GM23338 (cell line): ENCODE measurements at regions not wholly inside any gene's neighbourhood (a gene's known extent, or its start where the extent isn't known, plus 50 kb on each side); places are given as distances from the start of the nearest gene placed in this dataset.

ENCODE experiments used
- ATAC-seq: fragments of 200-7000 bp; cut with Tn5 transposase; 3 replicates; pipeline ENCODE4 v1.9.1; 2020
- DNase-seq: peaks from one replicate; pipeline ENCODE4 v3.0.0-alpha.2; 2015; ENCODE audit warnings: low spot score
- H2AFZ ChIP-seq: fragments of 200-600 bp; sonication (generic); 2 replicates; pipeline ENCODE4 v1.8.0; 2016; ENCODE audit warnings: antibody characterized with exemption, mild to moderate bottlenecking, moderate library complexity
- H3F3A ChIP-seq: fragments of 200-600 bp; sonication (generic); replicated peaks from 2 replicates; pipeline ENCODE4 v1.8.0; 2017; ENCODE audit warnings: antibody characterized with exemption, mixed run types, low read depth
- H3K27ac ChIP-seq: fragments of 200-600 bp; sonication (generic); 2 replicates; pipeline ENCODE4 v1.6.1; 2016; ENCODE audit warnings: low read depth
- H3K27me3 ChIP-seq: fragments of 200-600 bp; sonication (generic); 2 replicates; pipeline ENCODE4 v1.8.0; 2016; ENCODE audit warnings: mild to moderate bottlenecking, mixed run types, moderate library complexity; ENCODE audit not compliant: insufficient read depth
- H3K36me3 ChIP-seq: fragments of 200-600 bp; sonication (generic); 2 replicates; pipeline ENCODE4 v1.8.0; 2016; ENCODE audit warnings: mild to moderate bottlenecking; ENCODE audit not compliant: insufficient read depth
- H3K4me1 ChIP-seq: fragments of 200-600 bp; sonication (generic); 2 replicates; pipeline ENCODE4 v1.8.0; 2016; ENCODE audit warnings: mild to moderate bottlenecking, moderate library complexity; ENCODE audit not compliant: insufficient read depth
- H3K4me2 ChIP-seq: fragments of 200-600 bp; sonication (generic); 2 replicates; pipeline ENCODE4 v1.7.1; 2017; ENCODE audit warnings: mixed run types
- H3K4me3 ChIP-seq: fragments of 200-600 bp; sonication (generic); 2 replicates; pipeline ENCODE4 v1.6.1; 2016; ENCODE audit warnings: mixed run types
- H3K79me2 ChIP-seq: fragments of 200-600 bp; sonication (generic); replicated peaks from 2 replicates; pipeline ENCODE4 v1.8.0; 2017; ENCODE audit warnings: mild to moderate bottlenecking; ENCODE audit not compliant: insufficient read depth
- H3K9me2 ChIP-seq: fragments of 200-600 bp; sonication (generic); 2 replicates; pipeline ENCODE4 v1.8.0; 2017; ENCODE audit not compliant: insufficient read depth
- H4K20me1 ChIP-seq: fragments of 200-600 bp; sonication (generic); replicated peaks from 2 replicates; pipeline ENCODE4 v1.8.0; 2017; ENCODE audit warnings: mild to moderate bottlenecking; ENCODE audit not compliant: insufficient read depth
- H3K27ac Mint-ChIP-seq: 2 replicates; pipeline ENCODE4 v1.8.0; 2020; ENCODE audit warnings: inconsistent platforms, mild to moderate bottlenecking, moderate library complexity, mixed read lengths
- H3K27me3 Mint-ChIP-seq: 3 replicates; pipeline ENCODE4 v1.8.0; 2022; ENCODE audit warnings: low read depth, mild to moderate bottlenecking, moderate library complexity, mixed read lengths, inconsistent platforms; ENCODE audit not compliant: insufficient read depth, poor library complexity
- H3K36me3 Mint-ChIP-seq: 3 replicates; pipeline ENCODE4 v1.8.0; 2021; ENCODE audit warnings: low read depth, mild to moderate bottlenecking, inconsistent platforms, moderate library complexity, mixed read lengths
- H3K4me1 Mint-ChIP-seq: 3 replicates; pipeline ENCODE4 v1.8.0; 2020; ENCODE audit warnings: mild to moderate bottlenecking, inconsistent platforms, mixed read lengths
- H3K4me3 Mint-ChIP-seq: 3 replicates; pipeline ENCODE4 v1.8.0; 2021; ENCODE audit warnings: moderate library complexity, mild to moderate bottlenecking, inconsistent platforms, mixed read lengths
- H3K9me3 Mint-ChIP-seq: 3 replicates; pipeline ENCODE4 v1.8.0; 2020; ENCODE audit warnings: moderate library complexity, mild to moderate bottlenecking, inconsistent platforms, mixed read lengths
- CREB1 ChIP-seq: fragments of 250-450 bp; sonication (Bioruptor Pico); IDR thresholded peaks from 2 replicates; pipeline ENCODE4 v1.5.0; 2020; ENCODE audit warnings: low read depth, mild to moderate bottlenecking, moderate library complexity
- EZH2 ChIP-seq: fragments of 200-600 bp; sonication (generic); IDR thresholded peaks from one replicate; pipeline ENCODE4 v1.8.0; 2017; ENCODE audit warnings: antibody characterized with exemption, mild to moderate bottlenecking, low read depth; ENCODE audit not compliant: unreplicated experiment
- EZH2phosphoT487 ChIP-seq: fragments of 200-600 bp; sonication (generic); IDR thresholded peaks from one replicate; pipeline ENCODE4 v1.8.1; 2018; ENCODE audit warnings: antibody characterized with exemption; ENCODE audit not compliant: unreplicated experiment
- JUNB ChIP-seq: IDR thresholded peaks from one replicate; pipeline ENCODE4 v1.6.1; 2016; ENCODE audit warnings: antibody characterized with exemption; ENCODE audit not compliant: unreplicated experiment
- NANOG ChIP-seq: IDR thresholded peaks from 2 replicates; pipeline ENCODE4 v1.6.1; 2016; ENCODE audit warnings: antibody characterized with exemption, borderline replicate concordance
- POLR2AphosphoS5 ChIP-seq: IDR thresholded peaks from 2 replicates; pipeline ENCODE4 v1.6.1; 2016; ENCODE audit warnings: antibody characterized with exemption, low read depth
- STAT1 ChIP-seq: IDR thresholded peaks from one replicate; pipeline ENCODE4 v1.6.1; 2016; ENCODE audit warnings: antibody characterized with exemption; ENCODE audit not compliant: unreplicated experiment
- ZNF114 ChIP-seq: fragments of 250-450 bp; sonication (Bioruptor Pico); IDR thresholded peaks from 2 replicates; pipeline ENCODE4 v1.5.0; 2020; ENCODE audit warnings: mild to moderate bottlenecking, moderate library complexity
- ZNF331 ChIP-seq: fragments of 250-450 bp; sonication (Bioruptor Pico); IDR thresholded peaks from 2 replicates; pipeline ENCODE4 v1.5.0; 2020; ENCODE audit warnings: low read depth, mild to moderate bottlenecking, moderate library complexity
- TF ChIP-seq, protein P1 (sequence below): fragments of 250-450 bp; sonication (Bioruptor Pico); IDR thresholded peaks from 2 replicates; pipeline ENCODE4 v1.5.0; 2020; ENCODE audit warnings: mild to moderate bottlenecking, moderate library complexity
- TF ChIP-seq, protein P2 (sequence below): IDR thresholded peaks from 2 replicates; pipeline ENCODE4 v1.6.1; 2016; ENCODE audit warnings: antibody characterized with exemption
- TF ChIP-seq, protein P3 (sequence below), 2 experiments: fragments of 200-600 bp in 1 of 2; sonication (generic) in 1 of 2; conservative IDR thresholded peaks; 2 replicates each; pipeline versions ENCODE4 v1.5.1 to v1.6.1; 2016 to 2017; ENCODE audit warnings: antibody characterized with exemption in 2 of 2, low read depth in 2 of 2, mild to moderate bottlenecking in 2 of 2, moderate library complexity in 1 of 2
- TF ChIP-seq, protein P4 (sequence below): IDR thresholded peaks from one replicate; pipeline ENCODE4 v1.6.1; 2018; ENCODE audit warnings: antibody characterized with exemption; ENCODE audit not compliant: unreplicated experiment

DNA sequence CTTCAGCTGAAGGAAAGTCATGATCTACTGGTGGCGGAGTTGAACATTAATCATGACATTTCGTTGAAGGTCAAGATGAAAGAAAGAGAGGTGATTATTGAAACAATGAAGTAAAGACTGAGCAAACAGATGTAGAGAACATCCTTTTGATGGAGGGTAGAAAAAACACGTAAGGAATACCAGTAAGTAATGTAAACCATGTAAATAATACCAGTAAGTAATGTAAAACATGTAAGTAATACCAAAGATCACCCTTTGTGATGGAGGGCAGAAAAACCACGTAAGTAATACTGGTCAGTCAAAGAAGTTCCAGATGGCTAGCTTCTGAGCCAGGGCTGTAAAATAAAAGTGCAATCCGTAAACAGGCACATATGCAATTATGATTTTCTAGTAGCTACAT, 1387.7 kb downstream of the SUCLG1 start:
- no peaks in the 10 kb centered on the region for H3K36me3 ChIP-seq
- no peak overlapping the region for H3K27ac Mint-ChIP-seq
- H3K27me3 Mint-ChIP-seq: no peaks in the 10 kb centered on the region
- H3K4me1 Mint-ChIP-seq: no peaks in the 10 kb centered on the region
- no peaks in the 10 kb centered on the region for H3F3A ChIP-seq
- no peak overlapping the region for H3K4me3 ChIP-seq
- ATAC-seq (no peak), DNase-seq (no peak)
- no peak overlapping the region for H3K27ac ChIP-seq
- no peaks in the 10 kb centered on the region for H3K4me1 ChIP-seq
- TF ChIP-seq, protein P1, sequence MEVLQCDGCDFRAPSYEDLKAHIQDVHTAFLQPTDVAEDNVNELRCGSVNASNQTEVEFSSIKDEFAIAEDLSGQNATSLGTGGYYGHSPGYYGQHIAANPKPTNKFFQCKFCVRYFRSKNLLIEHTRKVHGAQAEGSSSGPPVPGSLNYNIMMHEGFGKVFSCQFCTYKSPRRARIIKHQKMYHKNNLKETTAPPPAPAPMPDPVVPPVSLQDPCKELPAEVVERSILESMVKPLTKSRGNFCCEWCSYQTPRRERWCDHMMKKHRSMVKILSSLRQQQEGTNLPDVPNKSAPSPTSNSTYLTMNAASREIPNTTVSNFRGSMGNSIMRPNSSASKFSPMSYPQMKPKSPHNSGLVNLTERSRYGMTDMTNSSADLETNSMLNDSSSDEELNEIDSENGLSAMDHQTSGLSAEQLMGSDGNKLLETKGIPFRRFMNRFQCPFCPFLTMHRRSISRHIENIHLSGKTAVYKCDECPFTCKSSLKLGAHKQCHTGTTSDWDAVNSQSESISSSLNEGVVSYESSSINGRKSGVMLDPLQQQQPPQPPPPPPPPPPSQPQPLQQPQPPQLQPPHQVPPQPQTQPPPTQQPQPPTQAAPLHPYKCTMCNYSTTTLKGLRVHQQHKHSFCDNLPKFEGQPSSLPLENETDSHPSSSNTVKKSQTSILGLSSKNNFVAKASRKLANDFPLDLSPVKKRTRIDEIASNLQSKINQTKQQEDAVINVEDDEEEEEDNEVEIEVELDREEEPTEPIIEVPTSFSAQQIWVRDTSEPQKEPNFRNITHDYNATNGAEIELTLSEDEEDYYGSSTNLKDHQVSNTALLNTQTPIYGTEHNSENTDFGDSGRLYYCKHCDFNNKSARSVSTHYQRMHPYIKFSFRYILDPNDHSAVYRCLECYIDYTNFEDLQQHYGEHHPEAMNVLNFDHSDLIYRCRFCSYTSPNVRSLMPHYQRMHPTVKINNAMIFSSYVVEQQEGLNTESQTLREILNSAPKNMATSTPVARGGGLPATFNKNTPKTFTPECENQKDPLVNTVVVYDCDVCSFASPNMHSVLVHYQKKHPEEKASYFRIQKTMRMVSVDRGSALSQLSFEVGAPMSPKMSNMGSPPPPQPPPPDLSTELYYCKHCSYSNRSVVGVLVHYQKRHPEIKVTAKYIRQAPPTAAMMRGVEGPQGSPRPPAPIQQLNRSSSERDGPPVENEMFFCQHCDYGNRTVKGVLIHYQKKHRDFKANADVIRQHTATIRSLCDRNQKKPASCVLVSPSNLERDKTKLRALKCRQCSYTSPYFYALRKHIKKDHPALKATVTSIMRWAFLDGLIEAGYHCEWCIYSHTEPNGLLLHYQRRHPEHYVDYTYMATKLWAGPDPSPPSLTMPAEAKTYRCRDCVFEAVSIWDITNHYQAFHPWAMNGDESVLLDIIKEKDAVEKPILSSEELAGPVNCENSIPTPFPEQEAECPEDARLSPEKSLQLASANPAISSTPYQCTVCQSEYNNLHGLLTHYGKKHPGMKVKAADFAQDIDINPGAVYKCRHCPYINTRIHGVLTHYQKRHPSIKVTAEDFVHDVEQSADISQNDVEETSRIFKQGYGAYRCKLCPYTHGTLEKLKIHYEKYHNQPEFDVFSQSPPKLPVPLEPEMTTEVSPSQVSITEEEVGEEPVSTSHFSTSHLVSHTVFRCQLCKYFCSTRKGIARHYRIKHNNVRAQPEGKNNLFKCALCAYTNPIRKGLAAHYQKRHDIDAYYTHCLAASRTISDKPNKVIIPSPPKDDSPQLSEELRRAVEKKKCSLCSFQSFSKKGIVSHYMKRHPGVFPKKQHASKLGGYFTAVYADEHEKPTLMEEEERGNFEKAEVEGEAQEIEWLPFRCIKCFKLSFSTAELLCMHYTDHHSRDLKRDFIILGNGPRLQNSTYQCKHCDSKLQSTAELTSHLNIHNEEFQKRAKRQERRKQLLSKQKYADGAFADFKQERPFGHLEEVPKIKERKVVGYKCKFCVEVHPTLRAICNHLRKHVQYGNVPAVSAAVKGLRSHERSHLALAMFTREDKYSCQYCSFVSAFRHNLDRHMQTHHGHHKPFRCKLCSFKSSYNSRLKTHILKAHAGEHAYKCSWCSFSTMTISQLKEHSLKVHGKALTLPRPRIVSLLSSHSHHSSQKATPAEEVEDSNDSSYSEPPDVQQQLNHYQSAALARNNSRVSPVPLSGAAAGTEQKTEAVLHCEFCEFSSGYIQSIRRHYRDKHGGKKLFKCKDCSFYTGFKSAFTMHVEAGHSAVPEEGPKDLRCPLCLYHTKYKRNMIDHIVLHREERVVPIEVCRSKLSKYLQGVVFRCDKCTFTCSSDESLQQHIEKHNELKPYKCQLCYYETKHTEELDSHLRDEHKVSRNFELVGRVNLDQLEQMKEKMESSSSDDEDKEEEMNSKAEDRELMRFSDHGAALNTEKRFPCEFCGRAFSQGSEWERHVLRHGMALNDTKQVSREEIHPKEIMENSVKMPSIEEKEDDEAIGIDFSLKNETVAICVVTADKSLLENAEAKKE (CRISPR knock-in tag): no peak
- TF ChIP-seq, protein P2, sequence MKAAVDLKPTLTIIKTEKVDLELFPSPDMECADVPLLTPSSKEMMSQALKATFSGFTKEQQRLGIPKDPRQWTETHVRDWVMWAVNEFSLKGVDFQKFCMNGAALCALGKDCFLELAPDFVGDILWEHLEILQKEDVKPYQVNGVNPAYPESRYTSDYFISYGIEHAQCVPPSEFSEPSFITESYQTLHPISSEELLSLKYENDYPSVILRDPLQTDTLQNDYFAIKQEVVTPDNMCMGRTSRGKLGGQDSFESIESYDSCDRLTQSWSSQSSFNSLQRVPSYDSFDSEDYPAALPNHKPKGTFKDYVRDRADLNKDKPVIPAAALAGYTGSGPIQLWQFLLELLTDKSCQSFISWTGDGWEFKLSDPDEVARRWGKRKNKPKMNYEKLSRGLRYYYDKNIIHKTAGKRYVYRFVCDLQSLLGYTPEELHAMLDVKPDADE: no peak
- TF ChIP-seq EZH2 (no peak), NANOG (no peak), STAT1 (no peak), JUNB (no peak), CREB1 (no peak), ZNF114 (CRISPR knock-in tag) (no peak), ZNF331 (CRISPR knock-in tag) (no peak), EZH2phosphoT487 (no peak), POLR2AphosphoS5 (no peak)
- TF ChIP-seq, protein P3, sequence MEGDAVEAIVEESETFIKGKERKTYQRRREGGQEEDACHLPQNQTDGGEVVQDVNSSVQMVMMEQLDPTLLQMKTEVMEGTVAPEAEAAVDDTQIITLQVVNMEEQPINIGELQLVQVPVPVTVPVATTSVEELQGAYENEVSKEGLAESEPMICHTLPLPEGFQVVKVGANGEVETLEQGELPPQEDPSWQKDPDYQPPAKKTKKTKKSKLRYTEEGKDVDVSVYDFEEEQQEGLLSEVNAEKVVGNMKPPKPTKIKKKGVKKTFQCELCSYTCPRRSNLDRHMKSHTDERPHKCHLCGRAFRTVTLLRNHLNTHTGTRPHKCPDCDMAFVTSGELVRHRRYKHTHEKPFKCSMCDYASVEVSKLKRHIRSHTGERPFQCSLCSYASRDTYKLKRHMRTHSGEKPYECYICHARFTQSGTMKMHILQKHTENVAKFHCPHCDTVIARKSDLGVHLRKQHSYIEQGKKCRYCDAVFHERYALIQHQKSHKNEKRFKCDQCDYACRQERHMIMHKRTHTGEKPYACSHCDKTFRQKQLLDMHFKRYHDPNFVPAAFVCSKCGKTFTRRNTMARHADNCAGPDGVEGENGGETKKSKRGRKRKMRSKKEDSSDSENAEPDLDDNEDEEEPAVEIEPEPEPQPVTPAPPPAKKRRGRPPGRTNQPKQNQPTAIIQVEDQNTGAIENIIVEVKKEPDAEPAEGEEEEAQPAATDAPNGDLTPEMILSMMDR (conservative IDR thresholded peaks at IDR 0.05; ENCODE audit: low read depth in 2 of 2): no peak
- TF ChIP-seq, protein P4, sequence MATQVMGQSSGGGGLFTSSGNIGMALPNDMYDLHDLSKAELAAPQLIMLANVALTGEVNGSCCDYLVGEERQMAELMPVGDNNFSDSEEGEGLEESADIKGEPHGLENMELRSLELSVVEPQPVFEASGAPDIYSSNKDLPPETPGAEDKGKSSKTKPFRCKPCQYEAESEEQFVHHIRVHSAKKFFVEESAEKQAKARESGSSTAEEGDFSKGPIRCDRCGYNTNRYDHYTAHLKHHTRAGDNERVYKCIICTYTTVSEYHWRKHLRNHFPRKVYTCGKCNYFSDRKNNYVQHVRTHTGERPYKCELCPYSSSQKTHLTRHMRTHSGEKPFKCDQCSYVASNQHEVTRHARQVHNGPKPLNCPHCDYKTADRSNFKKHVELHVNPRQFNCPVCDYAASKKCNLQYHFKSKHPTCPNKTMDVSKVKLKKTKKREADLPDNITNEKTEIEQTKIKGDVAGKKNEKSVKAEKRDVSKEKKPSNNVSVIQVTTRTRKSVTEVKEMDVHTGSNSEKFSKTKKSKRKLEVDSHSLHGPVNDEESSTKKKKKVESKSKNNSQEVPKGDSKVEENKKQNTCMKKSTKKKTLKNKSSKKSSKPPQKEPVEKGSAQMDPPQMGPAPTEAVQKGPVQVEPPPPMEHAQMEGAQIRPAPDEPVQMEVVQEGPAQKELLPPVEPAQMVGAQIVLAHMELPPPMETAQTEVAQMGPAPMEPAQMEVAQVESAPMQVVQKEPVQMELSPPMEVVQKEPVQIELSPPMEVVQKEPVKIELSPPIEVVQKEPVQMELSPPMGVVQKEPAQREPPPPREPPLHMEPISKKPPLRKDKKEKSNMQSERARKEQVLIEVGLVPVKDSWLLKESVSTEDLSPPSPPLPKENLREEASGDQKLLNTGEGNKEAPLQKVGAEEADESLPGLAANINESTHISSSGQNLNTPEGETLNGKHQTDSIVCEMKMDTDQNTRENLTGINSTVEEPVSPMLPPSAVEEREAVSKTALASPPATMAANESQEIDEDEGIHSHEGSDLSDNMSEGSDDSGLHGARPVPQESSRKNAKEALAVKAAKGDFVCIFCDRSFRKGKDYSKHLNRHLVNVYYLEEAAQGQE: no peak
- no peaks in the 10 kb centered on the region for H3K79me2 ChIP-seq
- no peaks in the 10 kb centered on the region for H3K36me3 Mint-ChIP-seq
- H3K4me3 Mint-ChIP-seq: no peak overlapping the region
- no peak overlapping the region for H3K4me2 ChIP-seq
- H3K27me3 ChIP-seq: no peaks in the 10 kb centered on the region
- no peaks in the 10 kb centered on the region for H4K20me1 ChIP-seq
- H3K9me3 Mint-ChIP-seq: no peaks in the 10 kb centered on the region
- H2AFZ ChIP-seq: no peak overlapping the region
- peaks cover 8% of the 10 kb centered on the region; the same call in 1 of the 2 replicates for H3K9me2 ChIP-seq
